Stimulated activated CD8-positive, alpha-beta memory T cell treated with anti-CD3 and anti-CD28 coated beads, Interleukin-7, amount 100 ng/mL, for 48 hours (primary cell): ENCODE measurements at regions not wholly inside any gene's neighbourhood (a gene's known extent, or its start where the extent isn't known, plus 50 kb on each side); places are given as distances from the start of the nearest gene placed in this dataset.

Experiments used
- DNase-seq, 2 donors: peaks; one replicate each; pipeline ENCODE4 v3.0.0-alpha.2; 2020; ENCODE audit warnings: low read depth in 1 of 2; ENCODE audit errors: extremely low read depth in 1 of 2

GRCh38 chr3:157815739-157816138, 290.5 kb downstream of the SHOX2 start:
- DNase-seq, result no peak

GRCh38 chr3:157810924-157811718, 295.1 kb downstream of the SHOX2 start:
- no peak for DNase-seq

GRCh38 chr3:157807280-157807679, 298.9 kb downstream of the SHOX2 start:
- no peak for DNase-seq

GRCh38 chr3:157805538-157805937, 300.7 kb downstream of the SHOX2 start:
- no peak for DNase-seq

- no peak for DNase-seq
Measured at GRCh38 chr3:157794771-157795170, 291.6 kb upstream of the VEPH1 start.

GRCh38 chr3:157793745-157794144, 290.5 kb upstream of the VEPH1 start:
- no peak for DNase-seq

- no peak for DNase-seq
Measured at GRCh38 chr3:157789162-157789561, 285.9 kb upstream of the VEPH1 start.

GRCh38 chr3:157786618-157787017, 283.4 kb upstream of the VEPH1 start:
- DNase-seq, result no peak

- DNase-seq, result no peak
Measured at GRCh38 chr3:157786211-157786610, 283.0 kb upstream of the VEPH1 start.

GRCh38 chr3:157785102-157785826, 282.0 kb upstream of the VEPH1 start:
- no peak for DNase-seq

- no peak for DNase-seq
Measured at GRCh38 chr3:157782236-157782635, 279.0 kb upstream of the VEPH1 start.

GRCh38 chr3:157776861-157777260, 273.6 kb upstream of the VEPH1 start:
- no peak for DNase-seq

GRCh38 chr3:157775446-157775845, 272.2 kb upstream of the VEPH1 start:
- no peak for DNase-seq

GRCh38 chr3:157769378-157769777, 266.2 kb upstream of the VEPH1 start:
- DNase-seq, result no peak

- no peak for DNase-seq
Measured at GRCh38 chr3:157767607-157768006, 264.4 kb upstream of the VEPH1 start.

- no peak for DNase-seq
Measured at GRCh38 chr3:157763644-157764043, 260.4 kb upstream of the VEPH1 start.

GRCh38 chr3:157759311-157759710, 256.1 kb upstream of the VEPH1 start:
- DNase-seq, result no peak

GRCh38 chr3:157755233-157755632, 252.0 kb upstream of the VEPH1 start:
- DNase-seq, result no peak

- no peak for DNase-seq
Measured at GRCh38 chr3:157754451-157754850, 251.2 kb upstream of the VEPH1 start.

GRCh38 chr3:157753787-157754136, 250.5 kb upstream of the VEPH1 start:
- DNase-seq, result no peak

GRCh38 chr3:157752956-157753786, 250.0 kb upstream of the VEPH1 start:
- DNase-seq, result no peak

GRCh38 chr3:157752554-157752953, 249.3 kb upstream of the VEPH1 start:
- no peak for DNase-seq
